Small intestine (tissue), 7 donors: ENCODE measurements at regions not wholly inside any gene's neighbourhood (a gene's known extent, or its start where the extent isn't known, plus 50 kb on each side); places are given as distances from the start of the nearest gene placed in this dataset.
A peak's percentile ranks its signal among the peaks of the same experiment; 100 is the strongest.

Source experiments
- DNase-seq, 2 donors: peaks; one replicate each; pipeline versions ENCODE4 v3.0.0 to v3.0.0-alpha.2; 2013
- FAIRE-seq: peaks from 2 replicates; lab custom pipeline; 2012; peaks lifted over from hg19 to GRCh38; lab: Jason Lieb, UNC
- H3K27ac ChIP-seq, 3 donors: one replicate each; pipeline ENCODE4 v1.5.1; 2013; ENCODE audit warnings: low read length in 2 of 3, mild to moderate bottlenecking in 2 of 3, control low read depth in 1 of 3, inconsistent platforms in 1 of 3, low read depth in 1 of 3, moderate library complexity in 1 of 3
- H3K27me3 ChIP-seq, 3 donors: one replicate each; pipeline ENCODE4 v1.6.1; 2013; ENCODE audit warnings: low read length in 3 of 3, inconsistent platforms in 1 of 3; ENCODE audit not compliant: control insufficient read depth in 3 of 3, insufficient read depth in 3 of 3
- H3K36me3 ChIP-seq, 3 donors: one replicate each; pipeline ENCODE4 v1.6.1; 2013; ENCODE audit warnings: low read length in 3 of 3, inconsistent platforms in 1 of 3, low read depth in 1 of 3, mild to moderate bottlenecking in 1 of 3, moderate library complexity in 1 of 3; ENCODE audit not compliant: control insufficient read depth in 3 of 3, insufficient read depth in 2 of 3
- H3K4me1 ChIP-seq, 3 donors: one replicate each; pipeline ENCODE4 v1.6.1; 2013; ENCODE audit warnings: low read length in 2 of 3, inconsistent platforms in 1 of 3, low read depth in 1 of 3, mild to moderate bottlenecking in 1 of 3, moderate library complexity in 1 of 3; ENCODE audit not compliant: control insufficient read depth in 3 of 3, insufficient read depth in 2 of 3
- H3K4me3 ChIP-seq, 3 donors: one replicate each; pipeline ENCODE4 v1.5.1; 2013; ENCODE audit warnings: low read length in 3 of 3, control low read depth in 1 of 3, inconsistent platforms in 1 of 3, low read depth in 1 of 3, mild to moderate bottlenecking in 1 of 3, moderate library complexity in 1 of 3
- H3K9me3 ChIP-seq, 2 donors: one replicate each; pipeline ENCODE4 v1.6.1; 2013; ENCODE audit warnings: low read depth in 1 of 2, low read length in 1 of 2; ENCODE audit not compliant: control insufficient read depth in 2 of 2, insufficient read depth in 1 of 2
- WGBS, 3 donors: extraction: QIAGEN DNeasy Blood & Tissue Kit; methylation state at CpG; one replicate each; pipeline ENCODE4 v1.1.7; 2013; 5-methylcytosine and 5-hydroxymethylcytosine counted together
- donor health status: healthy with polysubstance abuse.
- donor health status: control.
- donor health status: control.
- donor health status: Bipolar disorder and iron deficiency.
- donor health status: healthy.

DNA sequence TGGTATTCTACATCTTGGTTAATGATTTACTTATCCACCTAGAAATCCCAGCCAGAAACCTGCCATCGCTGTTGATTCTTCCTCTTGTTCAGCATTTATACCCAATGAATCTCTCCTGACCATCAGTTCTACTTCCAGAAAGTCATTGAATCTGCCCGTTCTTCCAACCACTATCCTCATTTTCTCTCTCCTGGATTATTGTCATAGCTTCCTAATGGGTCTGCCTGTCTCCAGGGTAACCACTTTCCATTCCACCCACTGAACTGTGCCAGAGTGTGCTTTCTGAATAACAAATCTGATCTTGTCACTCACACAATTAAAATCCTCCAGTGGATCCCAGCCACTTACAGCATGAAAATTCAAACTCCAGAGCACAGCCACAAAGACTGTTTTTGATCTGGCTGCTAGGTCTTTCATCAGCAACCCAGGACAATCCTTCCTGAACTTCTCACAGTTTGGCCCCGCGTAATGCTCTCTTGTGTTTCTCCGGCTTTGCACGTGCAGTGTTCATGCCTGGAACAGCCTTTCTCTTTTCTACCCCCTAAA is 330.6 kb downstream of the SPRY2 start:
- no peak for FAIRE-seq
- no peak overlapping the region for H3K27ac ChIP-seq
- H3K27me3 ChIP-seq = no peaks in the 10 kb centered on the region
- H3K4me1 ChIP-seq = peaks cover 3 to 7% (median 3%) of the 10 kb centered on the region in 3 donors
- H3K9me3 ChIP-seq = no peaks in the 10 kb centered on the region
- DNase-seq = peak in 1 of 2 donors; percentile 13
- no peak overlapping the region for H3K4me3 ChIP-seq
- H3K36me3 ChIP-seq = no peaks in the 10 kb centered on the region
- WGBS, 3 donors = 79 to 84% (median 79%) methylated on average over 6 of the region's 6 CpGs

- H3K36me3 ChIP-seq = no peaks in the 10 kb centered on the region
- DNase-seq = no peak
- H3K9me3 ChIP-seq = no peaks in the 10 kb centered on the region
- H3K27ac ChIP-seq = no peak overlapping the region
- H3K4me1 ChIP-seq = peaks cover 3 to 7% (median 3%) of the 10 kb centered on the region in 3 donors
- FAIRE-seq = no peak
- no peak overlapping the region for H3K4me3 ChIP-seq
- H3K27me3 ChIP-seq = no peaks in the 10 kb centered on the region
Measured at GRCh38 chr13:80009760-80010159, 331.2 kb downstream of the SPRY2 start.

DNA sequence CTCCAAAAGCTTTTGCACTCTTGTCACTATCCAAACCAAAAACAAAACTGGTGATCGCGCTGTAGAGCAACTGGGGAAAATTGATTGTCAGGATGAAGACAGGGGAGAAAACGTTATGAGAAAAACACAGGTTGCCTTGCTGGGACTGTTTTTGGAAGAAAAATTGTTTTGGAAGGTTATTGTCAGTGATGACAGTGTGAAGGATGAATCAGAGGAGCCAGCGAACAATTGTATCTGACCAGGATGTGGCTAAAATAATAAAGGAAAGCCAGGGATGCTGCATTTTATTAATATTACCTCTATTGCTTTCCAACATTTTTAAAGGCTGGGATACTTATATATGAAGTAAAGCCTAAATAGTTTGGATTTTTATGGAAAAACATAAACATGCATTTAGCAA is 334.0 kb downstream of the SPRY2 start:
- no peak overlapping the region for H3K4me3 ChIP-seq
- WGBS, 3 donors = 83 to 91% (median 90%) methylated on average over 4 of the region's 4 CpGs
- no peak overlapping the region for H3K27ac ChIP-seq
- no peak for FAIRE-seq
- H3K9me3 ChIP-seq = no peaks in the 10 kb centered on the region
- peaks cover 3 to 7% (median 3%) of the 10 kb centered on the region in 3 donors for H3K4me1 ChIP-seq
- no peaks in the 10 kb centered on the region for H3K27me3 ChIP-seq
- DNase-seq = no peak
- H3K36me3 ChIP-seq = no peaks in the 10 kb centered on the region

DNA sequence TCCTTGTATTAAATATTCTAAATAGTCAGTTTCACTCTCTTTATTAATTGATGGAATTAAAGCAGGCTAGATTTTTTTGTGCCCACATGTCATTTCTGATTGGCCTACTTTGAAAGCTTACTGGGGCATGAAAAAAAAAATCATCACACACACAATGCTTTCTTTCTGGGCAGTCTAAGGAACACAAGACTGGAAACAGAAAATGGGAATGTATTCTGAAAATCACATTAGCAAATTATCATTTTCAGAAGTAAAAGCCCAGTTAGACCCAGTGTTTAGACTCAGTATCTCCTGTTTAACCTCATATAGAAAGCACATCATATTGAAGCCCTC is 339.4 kb downstream of the SPRY2 start:
- Histone ChIP-seq H3K4me1 (no peaks in the 10 kb centered on the region), H3K4me3 (no peak overlapping the region), H3K36me3 (no peaks in the 10 kb centered on the region), H3K27me3 (no peaks in the 10 kb centered on the region), H3K9me3 (no peaks in the 10 kb centered on the region), H3K27ac (no peak overlapping the region)
- no peak for FAIRE-seq
- no peak for DNase-seq

GRCh38 chr13:80000684-80001509 is 340.0 kb downstream of the SPRY2 start:
- Histone ChIP-seq H3K4me1 (no peaks in the 10 kb centered on the region), H3K27ac (no peak overlapping the region), H3K4me3 (no peak overlapping the region), H3K36me3 (no peaks in the 10 kb centered on the region), H3K9me3 (no peaks in the 10 kb centered on the region), H3K27me3 (no peaks in the 10 kb centered on the region)
- DNase-seq (no peak), FAIRE-seq (no peak)
- 71 to 80% (median 71%) methylated on average over 4 of the region's 4 CpGs for WGBS, 3 donors

- 19 to 58% (median 43%) methylated on average over 1 of the region's 1 CpG for WGBS, 3 donors
- Histone ChIP-seq H3K27ac (no peak overlapping the region), H3K4me1 (no peaks in the 10 kb centered on the region), H3K9me3 (no peaks in the 10 kb centered on the region), H3K36me3 (no peaks in the 10 kb centered on the region), H3K27me3 (no peaks in the 10 kb centered on the region), H3K4me3 (no peak overlapping the region)
- FAIRE-seq (no peak), DNase-seq (peak; percentile 16 to 51)
Measured at GRCh38 chr13:79999601-80000000, 341.3 kb downstream of the SPRY2 start.

DNA sequence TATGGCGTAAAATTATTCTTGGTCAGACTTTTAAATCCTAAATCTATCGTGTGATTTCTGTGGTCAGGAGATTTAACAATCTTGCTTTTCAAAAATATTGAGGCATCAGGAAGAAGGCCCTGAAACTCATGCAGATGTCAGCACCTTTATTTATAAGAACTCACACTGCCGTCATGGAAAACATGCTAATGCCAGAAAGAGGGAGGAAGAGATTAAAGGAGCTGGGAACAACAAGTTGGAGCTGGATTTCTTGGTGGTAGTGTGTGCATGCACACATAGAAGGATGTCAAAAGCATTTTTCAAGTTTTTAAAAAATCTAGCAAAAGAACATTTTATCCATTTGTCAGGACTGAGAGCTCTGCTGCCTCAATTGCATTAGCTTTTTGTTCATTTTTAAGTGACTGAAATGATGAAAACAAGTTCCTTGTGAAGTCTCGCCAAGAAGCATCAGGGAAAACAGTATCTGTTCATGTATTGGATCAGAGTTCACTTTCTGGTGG is 342.5 kb downstream of the SPRY2 start:
- WGBS, 3 donors = 90 to 92% (median 91%) methylated on average over 4 of the region's 4 CpGs
- FAIRE-seq (no peak), DNase-seq (no peak)
- Histone ChIP-seq H3K4me1 (no peaks in the 10 kb centered on the region), H3K27me3 (no peaks in the 10 kb centered on the region), H3K36me3 (no peaks in the 10 kb centered on the region), H3K27ac (no peak overlapping the region), H3K9me3 (no peaks in the 10 kb centered on the region), H3K4me3 (no peak overlapping the region)

GRCh38 chr13:79997244-79997643 is 343.7 kb downstream of the SPRY2 start:
- 54 to 58% (median 55%) methylated on average over 3 of the region's 3 CpGs for WGBS, 3 donors
- H3K9me3 ChIP-seq = no peaks in the 10 kb centered on the region
- FAIRE-seq (no peak), DNase-seq (no peak)
- no peaks in the 10 kb centered on the region for H3K4me1 ChIP-seq
- H3K4me3 ChIP-seq = no peak overlapping the region
- H3K36me3 ChIP-seq = no peaks in the 10 kb centered on the region
- no peak overlapping the region for H3K27ac ChIP-seq
- H3K27me3 ChIP-seq = no peaks in the 10 kb centered on the region
